Right cardiac atrium (tissue), 5 donors: ENCODE measurements at regions not wholly inside any gene's neighbourhood (a gene's known extent, or its start where the extent isn't known, plus 50 kb on each side); places are given as distances from the start of the nearest gene placed in this dataset.

Experiments used
- ATAC-seq, 2 donors: fragments of 200-7000 bp; cut with Tn5 transposase; one replicate each; pipeline versions ENCODE4 v1.8.0 to v1.9.1; 2020; ENCODE audit warnings: moderate library complexity in 2 of 2, mild to moderate bottlenecking in 1 of 2
- DNase-seq, 3 donors: peaks; one replicate each; pipeline ENCODE4 v3.0.0-alpha.2; 2020
- H3K27ac ChIP-seq: one replicate; pipeline ENCODE4 v1.5.1; 2013; ENCODE audit warnings: mild to moderate bottlenecking, low read length, control low read depth, moderate library complexity
- H3K27me3 ChIP-seq: one replicate; pipeline ENCODE4 v1.6.1; 2013; ENCODE audit not compliant: control insufficient read depth, insufficient read depth
- H3K4me1 ChIP-seq: one replicate; pipeline ENCODE4 v1.6.1; 2013; ENCODE audit warnings: low read length; ENCODE audit not compliant: control insufficient read depth, insufficient read depth
- H3K4me3 ChIP-seq: one replicate; pipeline ENCODE4 v1.5.1; 2013; ENCODE audit warnings: low read length, control low read depth
- H3K9me3 ChIP-seq: one replicate; pipeline ENCODE4 v1.6.1; 2013; ENCODE audit warnings: low read length; ENCODE audit not compliant: control insufficient read depth
- WGBS: extraction: QIAGEN DNeasy Blood & Tissue Kit; methylation state at CpG from one replicate; pipeline ENCODE4 v1.1.7; 2013; 5-methylcytosine and 5-hydroxymethylcytosine counted together
- intact Hi-C, 4 donors: fragments of 100-400 bp; cut with DNase I; formaldehyde crosslinking; loops; one replicate each; pipeline versions ENCODE4 v1.11.0 to v1.14.0; 2022 to 2023
- donor health status: healthy with polysubstance abuse.
- donor health status: DM: no; HTN: yes; CAD: no.
- donor health status: DM: no; HTN: no; CAD: no.
- donor health status: DM: no; HTN: yes; CAD: no; lungs with severe emphysema.
- donor health status: DM: yes; HTN: yes; CAD: no.

DNA sequence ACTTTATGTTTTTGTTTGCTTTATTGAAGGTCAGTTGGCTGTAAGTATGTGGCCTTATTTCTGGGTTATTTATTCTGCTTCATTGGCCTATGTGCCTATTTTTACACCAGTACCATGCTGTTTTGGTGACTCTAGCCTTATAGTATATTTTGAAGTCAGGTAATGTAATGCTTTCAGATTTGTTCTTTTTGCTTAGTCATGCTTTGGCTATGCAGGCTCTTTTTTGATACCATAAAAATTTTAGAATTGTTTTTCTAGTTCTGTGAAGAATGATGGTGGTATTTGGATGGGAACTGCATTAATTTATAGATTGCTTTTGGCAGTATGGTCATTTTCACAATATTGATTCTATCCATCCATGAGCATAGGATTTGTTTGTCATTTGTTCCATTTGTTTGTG lies 63.5 kb upstream of the TTC14 start:
- H3K4me3 ChIP-seq, result no peak overlapping the region
- ATAC-seq, result no peak
- intact Hi-C loops, result no loop called here

DNA sequence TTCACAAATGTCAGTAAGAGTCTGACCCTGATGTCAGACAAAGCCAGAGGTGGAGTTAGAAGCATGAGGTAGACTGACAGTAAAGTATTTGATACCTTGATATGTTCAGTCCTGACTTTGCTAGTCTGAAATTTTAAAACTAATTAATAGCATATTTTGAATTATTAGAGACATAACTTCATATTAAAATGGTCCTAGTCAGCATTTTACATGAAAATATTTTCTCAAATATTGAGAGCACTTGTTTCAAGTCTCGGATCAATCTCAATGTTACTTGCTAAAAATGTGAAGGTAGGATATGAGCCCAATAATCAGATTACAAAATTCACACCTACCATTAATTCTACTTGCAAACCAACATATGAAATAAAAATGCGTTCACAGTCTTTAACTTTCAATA lies 58.1 kb upstream of the TTC14 start:
- H3K27ac ChIP-seq, result no peak overlapping the region
- no peaks in the 10 kb centered on the region for H3K9me3 ChIP-seq
- H3K4me3 ChIP-seq, result no peak overlapping the region
- intact Hi-C loops, result no loop called here
- no peaks in the 10 kb centered on the region for H3K4me1 ChIP-seq
- H3K27me3 ChIP-seq, result no peaks in the 10 kb centered on the region
- no peak for DNase-seq
- 74% methylated on average over 2 of the region's 2 CpGs for WGBS
- ATAC-seq, result no peak

More for the DNA sequence above, 63.5 kb upstream of the TTC14 start:
- Histone ChIP-seq H3K27me3 (no peaks in the 10 kb centered on the region), H3K4me1 (no peaks in the 10 kb centered on the region), H3K9me3 (no peaks in the 10 kb centered on the region), H3K27ac (no peak overlapping the region)
- DNase-seq, result no peak

DNA sequence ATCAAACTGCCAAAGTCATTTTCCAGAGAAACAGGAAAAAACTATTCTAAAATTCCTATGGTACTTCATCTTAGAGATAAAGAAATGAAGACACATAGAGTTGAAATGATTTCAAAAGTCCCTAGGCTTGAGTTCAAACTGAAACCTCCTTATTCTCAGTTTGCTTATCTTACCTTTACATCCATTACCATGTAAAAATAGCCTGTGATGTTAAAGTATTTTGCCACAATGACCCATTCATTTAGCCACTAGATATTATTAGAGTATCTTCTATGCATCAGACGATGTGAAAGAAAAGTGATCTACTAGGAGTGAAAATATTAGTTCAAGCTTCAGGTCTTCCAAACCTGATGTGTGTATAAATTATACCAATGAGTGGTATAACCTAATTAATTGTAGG lies 55.1 kb upstream of the TTC14 start:
- H3K9me3 ChIP-seq, result no peaks in the 10 kb centered on the region
- DNase-seq, result no peak
- no peak overlapping the region for H3K27ac ChIP-seq
- no peaks in the 10 kb centered on the region for H3K4me1 ChIP-seq
- no peaks in the 10 kb centered on the region for H3K27me3 ChIP-seq
- H3K4me3 ChIP-seq, result no peak overlapping the region
- ATAC-seq, result no peak
- intact Hi-C loops, result no loop called here
- WGBS, result 57% methylated on average over 1 of the region's 1 CpG

DNA sequence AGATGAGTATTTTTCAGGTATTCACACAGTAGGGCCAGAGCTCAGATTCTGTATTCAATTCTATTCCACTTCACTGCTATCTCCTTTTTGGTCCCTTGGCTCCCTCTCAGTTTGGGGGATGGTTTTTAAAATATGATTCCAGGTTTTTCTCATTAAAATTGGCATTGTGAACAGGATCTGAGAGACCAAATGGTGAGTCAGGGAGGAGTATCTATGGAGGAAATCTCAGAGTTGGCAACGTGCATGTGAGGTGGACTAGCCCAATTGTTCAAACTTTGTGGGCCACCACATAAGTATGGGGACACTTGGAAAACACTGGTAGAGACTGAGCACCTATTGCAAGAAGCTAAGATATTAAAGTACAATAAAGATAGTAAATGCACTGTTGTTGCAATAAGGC lies 53.9 kb upstream of the TTC14 start:
- H3K27me3 ChIP-seq, result no peaks in the 10 kb centered on the region
- intact Hi-C loops, result no loop called here
- no peak overlapping the region for H3K27ac ChIP-seq
- DNase-seq (no peak), ATAC-seq (no peak)
- no peaks in the 10 kb centered on the region for H3K4me1 ChIP-seq
- no peak overlapping the region for H3K4me3 ChIP-seq
- WGBS, result 56% methylated on average over 1 of the region's 1 CpG
- no peaks in the 10 kb centered on the region for H3K9me3 ChIP-seq
